GM23338 (cell line): ENCODE measurements at regions not wholly inside any gene's neighbourhood (a gene's known extent, or its start where the extent isn't known, plus 50 kb on each side); places are given as distances from the start of the nearest gene placed in this dataset.

Source experiments
- ATAC-seq: fragments of 200-7000 bp; cut with Tn5 transposase; 3 replicates; pipeline ENCODE4 v1.9.1; 2020
- DNase-seq: peaks from one replicate; pipeline ENCODE4 v3.0.0-alpha.2; 2015; ENCODE audit warnings: low spot score
- H2AFZ ChIP-seq: fragments of 200-600 bp; sonication (generic); 2 replicates; pipeline ENCODE4 v1.8.0; 2016; ENCODE audit warnings: antibody characterized with exemption, mild to moderate bottlenecking, moderate library complexity
- H3F3A ChIP-seq: fragments of 200-600 bp; sonication (generic); replicated peaks from 2 replicates; pipeline ENCODE4 v1.8.0; 2017; ENCODE audit warnings: antibody characterized with exemption, mixed run types, low read depth
- H3K27ac ChIP-seq: fragments of 200-600 bp; sonication (generic); 2 replicates; pipeline ENCODE4 v1.6.1; 2016; ENCODE audit warnings: low read depth
- H3K27me3 ChIP-seq: fragments of 200-600 bp; sonication (generic); 2 replicates; pipeline ENCODE4 v1.8.0; 2016; ENCODE audit warnings: mild to moderate bottlenecking, mixed run types, moderate library complexity; ENCODE audit not compliant: insufficient read depth
- H3K36me3 ChIP-seq: fragments of 200-600 bp; sonication (generic); 2 replicates; pipeline ENCODE4 v1.8.0; 2016; ENCODE audit warnings: mild to moderate bottlenecking; ENCODE audit not compliant: insufficient read depth
- H3K4me1 ChIP-seq: fragments of 200-600 bp; sonication (generic); 2 replicates; pipeline ENCODE4 v1.8.0; 2016; ENCODE audit warnings: mild to moderate bottlenecking, moderate library complexity; ENCODE audit not compliant: insufficient read depth
- H3K4me2 ChIP-seq: fragments of 200-600 bp; sonication (generic); 2 replicates; pipeline ENCODE4 v1.7.1; 2017; ENCODE audit warnings: mixed run types
- H3K4me3 ChIP-seq: fragments of 200-600 bp; sonication (generic); 2 replicates; pipeline ENCODE4 v1.6.1; 2016; ENCODE audit warnings: mixed run types
- H3K79me2 ChIP-seq: fragments of 200-600 bp; sonication (generic); replicated peaks from 2 replicates; pipeline ENCODE4 v1.8.0; 2017; ENCODE audit warnings: mild to moderate bottlenecking; ENCODE audit not compliant: insufficient read depth
- H3K9me2 ChIP-seq: fragments of 200-600 bp; sonication (generic); 2 replicates; pipeline ENCODE4 v1.8.0; 2017; ENCODE audit not compliant: insufficient read depth
- H4K20me1 ChIP-seq: fragments of 200-600 bp; sonication (generic); replicated peaks from 2 replicates; pipeline ENCODE4 v1.8.0; 2017; ENCODE audit warnings: mild to moderate bottlenecking; ENCODE audit not compliant: insufficient read depth
- H3K27ac Mint-ChIP-seq: 2 replicates; pipeline ENCODE4 v1.8.0; 2020; ENCODE audit warnings: inconsistent platforms, mild to moderate bottlenecking, moderate library complexity, mixed read lengths
- H3K27me3 Mint-ChIP-seq: 3 replicates; pipeline ENCODE4 v1.8.0; 2022; ENCODE audit warnings: low read depth, mild to moderate bottlenecking, moderate library complexity, mixed read lengths, inconsistent platforms; ENCODE audit not compliant: insufficient read depth, poor library complexity
- H3K36me3 Mint-ChIP-seq: 3 replicates; pipeline ENCODE4 v1.8.0; 2021; ENCODE audit warnings: low read depth, mild to moderate bottlenecking, inconsistent platforms, moderate library complexity, mixed read lengths
- H3K4me1 Mint-ChIP-seq: 3 replicates; pipeline ENCODE4 v1.8.0; 2020; ENCODE audit warnings: mild to moderate bottlenecking, inconsistent platforms, mixed read lengths
- H3K4me3 Mint-ChIP-seq: 3 replicates; pipeline ENCODE4 v1.8.0; 2021; ENCODE audit warnings: moderate library complexity, mild to moderate bottlenecking, inconsistent platforms, mixed read lengths
- H3K9me3 Mint-ChIP-seq: 3 replicates; pipeline ENCODE4 v1.8.0; 2020; ENCODE audit warnings: moderate library complexity, mild to moderate bottlenecking, inconsistent platforms, mixed read lengths
- CREB1 ChIP-seq: fragments of 250-450 bp; sonication (Bioruptor Pico); IDR thresholded peaks from 2 replicates; pipeline ENCODE4 v1.5.0; 2020; ENCODE audit warnings: low read depth, mild to moderate bottlenecking, moderate library complexity
- EZH2 ChIP-seq: fragments of 200-600 bp; sonication (generic); IDR thresholded peaks from one replicate; pipeline ENCODE4 v1.8.0; 2017; ENCODE audit warnings: antibody characterized with exemption, mild to moderate bottlenecking, low read depth; ENCODE audit not compliant: unreplicated experiment
- EZH2phosphoT487 ChIP-seq: fragments of 200-600 bp; sonication (generic); IDR thresholded peaks from one replicate; pipeline ENCODE4 v1.8.1; 2018; ENCODE audit warnings: antibody characterized with exemption; ENCODE audit not compliant: unreplicated experiment
- JUNB ChIP-seq: IDR thresholded peaks from one replicate; pipeline ENCODE4 v1.6.1; 2016; ENCODE audit warnings: antibody characterized with exemption; ENCODE audit not compliant: unreplicated experiment
- NANOG ChIP-seq: IDR thresholded peaks from 2 replicates; pipeline ENCODE4 v1.6.1; 2016; ENCODE audit warnings: antibody characterized with exemption, borderline replicate concordance
- STAT1 ChIP-seq: IDR thresholded peaks from one replicate; pipeline ENCODE4 v1.6.1; 2016; ENCODE audit warnings: antibody characterized with exemption; ENCODE audit not compliant: unreplicated experiment
- ZNF114 ChIP-seq: fragments of 250-450 bp; sonication (Bioruptor Pico); IDR thresholded peaks from 2 replicates; pipeline ENCODE4 v1.5.0; 2020; ENCODE audit warnings: mild to moderate bottlenecking, moderate library complexity
- ZNF331 ChIP-seq: fragments of 250-450 bp; sonication (Bioruptor Pico); IDR thresholded peaks from 2 replicates; pipeline ENCODE4 v1.5.0; 2020; ENCODE audit warnings: low read depth, mild to moderate bottlenecking, moderate library complexity
- TF ChIP-seq, protein P1 (sequence below): IDR thresholded peaks from one replicate; pipeline ENCODE4 v1.6.1; 2018; ENCODE audit warnings: antibody characterized with exemption; ENCODE audit not compliant: unreplicated experiment
- TF ChIP-seq, protein P2 (sequence below): fragments of 250-450 bp; sonication (Bioruptor Pico); IDR thresholded peaks from 2 replicates; pipeline ENCODE4 v1.5.0; 2020; ENCODE audit warnings: mild to moderate bottlenecking, moderate library complexity

DNA sequence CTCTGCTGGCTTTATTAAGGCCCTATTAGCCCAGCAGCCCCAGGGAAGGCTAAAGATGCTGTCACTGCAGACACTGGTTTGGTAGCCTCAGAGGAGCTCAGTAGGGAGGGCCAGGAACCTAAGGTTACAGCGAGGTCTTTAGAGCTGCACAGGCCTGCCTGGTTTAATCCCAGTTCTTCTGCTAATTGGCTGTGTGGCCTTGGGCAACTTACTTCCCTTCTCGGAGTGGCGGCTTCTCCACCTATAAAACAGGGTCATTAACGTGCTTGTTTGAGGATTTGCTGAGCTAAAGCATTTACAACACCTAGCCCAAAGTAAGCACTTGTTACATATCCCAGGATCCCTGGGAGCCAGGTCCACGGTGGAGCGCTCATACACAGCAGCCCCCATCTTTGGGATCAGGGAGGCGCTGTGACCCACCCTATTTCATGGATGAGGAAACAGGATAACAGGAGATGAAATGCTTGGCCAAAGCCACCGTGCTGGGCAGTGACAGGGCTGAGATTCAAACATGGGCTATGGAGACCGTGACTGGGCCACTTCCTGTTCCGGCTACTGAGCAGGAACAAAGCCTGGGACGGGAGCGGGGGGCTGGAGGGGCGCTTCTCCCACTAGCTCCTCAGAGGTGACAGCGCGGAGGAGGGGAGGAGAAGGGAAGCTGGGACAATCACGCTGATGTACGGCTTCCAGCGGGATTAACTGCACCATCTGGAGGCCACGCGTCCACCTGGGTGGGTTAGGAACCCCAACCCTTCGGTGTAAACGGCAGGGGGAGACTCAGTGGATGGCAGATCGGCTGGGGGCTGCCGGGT, 61.5 kb downstream of the IGLL1 start (continued):
- TF ChIP-seq ZNF114 (CRISPR knock-in tag) (no peak), EZH2 (no peak), NANOG (no peak), EZH2phosphoT487 (no peak), STAT1 (no peak), ZNF331 (no peak)
- TF ChIP-seq, protein P1, sequence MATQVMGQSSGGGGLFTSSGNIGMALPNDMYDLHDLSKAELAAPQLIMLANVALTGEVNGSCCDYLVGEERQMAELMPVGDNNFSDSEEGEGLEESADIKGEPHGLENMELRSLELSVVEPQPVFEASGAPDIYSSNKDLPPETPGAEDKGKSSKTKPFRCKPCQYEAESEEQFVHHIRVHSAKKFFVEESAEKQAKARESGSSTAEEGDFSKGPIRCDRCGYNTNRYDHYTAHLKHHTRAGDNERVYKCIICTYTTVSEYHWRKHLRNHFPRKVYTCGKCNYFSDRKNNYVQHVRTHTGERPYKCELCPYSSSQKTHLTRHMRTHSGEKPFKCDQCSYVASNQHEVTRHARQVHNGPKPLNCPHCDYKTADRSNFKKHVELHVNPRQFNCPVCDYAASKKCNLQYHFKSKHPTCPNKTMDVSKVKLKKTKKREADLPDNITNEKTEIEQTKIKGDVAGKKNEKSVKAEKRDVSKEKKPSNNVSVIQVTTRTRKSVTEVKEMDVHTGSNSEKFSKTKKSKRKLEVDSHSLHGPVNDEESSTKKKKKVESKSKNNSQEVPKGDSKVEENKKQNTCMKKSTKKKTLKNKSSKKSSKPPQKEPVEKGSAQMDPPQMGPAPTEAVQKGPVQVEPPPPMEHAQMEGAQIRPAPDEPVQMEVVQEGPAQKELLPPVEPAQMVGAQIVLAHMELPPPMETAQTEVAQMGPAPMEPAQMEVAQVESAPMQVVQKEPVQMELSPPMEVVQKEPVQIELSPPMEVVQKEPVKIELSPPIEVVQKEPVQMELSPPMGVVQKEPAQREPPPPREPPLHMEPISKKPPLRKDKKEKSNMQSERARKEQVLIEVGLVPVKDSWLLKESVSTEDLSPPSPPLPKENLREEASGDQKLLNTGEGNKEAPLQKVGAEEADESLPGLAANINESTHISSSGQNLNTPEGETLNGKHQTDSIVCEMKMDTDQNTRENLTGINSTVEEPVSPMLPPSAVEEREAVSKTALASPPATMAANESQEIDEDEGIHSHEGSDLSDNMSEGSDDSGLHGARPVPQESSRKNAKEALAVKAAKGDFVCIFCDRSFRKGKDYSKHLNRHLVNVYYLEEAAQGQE = no peak

DNA sequence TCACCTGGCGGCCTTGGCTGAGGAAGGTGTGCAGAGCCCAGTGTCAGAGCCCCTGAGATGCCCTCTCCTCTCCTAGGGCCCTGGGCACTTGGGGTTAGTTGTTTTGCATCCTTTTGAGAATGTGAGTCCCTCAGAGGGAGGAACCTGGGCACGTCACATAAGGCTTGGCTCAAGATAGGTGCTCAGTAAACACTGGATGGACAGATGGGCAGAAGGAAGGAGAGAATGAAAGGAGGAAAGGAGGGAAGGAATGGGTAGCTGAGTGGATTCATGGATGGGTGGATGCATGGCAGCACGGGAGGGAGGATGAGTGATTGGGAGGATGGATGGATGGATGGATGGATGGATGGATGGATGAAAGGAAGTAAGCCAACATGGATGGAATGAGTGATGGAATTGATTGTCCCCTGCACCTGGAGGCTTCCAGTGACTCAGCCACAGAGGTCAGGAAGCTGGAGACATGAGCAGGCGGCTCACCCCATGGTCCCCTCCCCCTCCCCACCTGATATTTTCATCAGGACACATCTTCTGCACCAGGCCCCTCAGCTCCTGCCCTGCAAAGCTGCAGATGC, 62.2 kb downstream of the IGLL1 start:
- Histone ChIP-seq H3K79me2 (no peaks in the 10 kb centered on the region), H2AFZ (no peak overlapping the region), H4K20me1 (no peaks in the 10 kb centered on the region), H3K36me3 (no peaks in the 10 kb centered on the region), H3K27me3 (peaks cover 45% of the 10 kb centered on the region), H3K4me2 (no peak overlapping the region), H3F3A (no peaks in the 10 kb centered on the region), H3K9me2 (no peaks in the 10 kb centered on the region), H3K4me3 (no peak overlapping the region), H3K4me1 (peaks cover 4% of the 10 kb centered on the region; the same call in 1 of the 2 replicates), H3K27ac (no peak overlapping the region)
- no peak overlapping the region for H3K27ac Mint-ChIP-seq
- no peak overlapping the region for H3K4me3 Mint-ChIP-seq
- no peaks in the 10 kb centered on the region for H3K9me3 Mint-ChIP-seq
- H3K36me3 Mint-ChIP-seq = no peaks in the 10 kb centered on the region
- no peak for ATAC-seq
- peaks cover 43% of the 10 kb centered on the region for H3K27me3 Mint-ChIP-seq
- DNase-seq = no peak
- peaks cover 15% of the 10 kb centered on the region; the same call in 2 of the 3 replicates for H3K4me1 Mint-ChIP-seq
- TF ChIP-seq ZNF331 = no peak
- no peak for TF ChIP-seq NANOG
- TF ChIP-seq JUNB = no peak
- TF ChIP-seq, protein P1 = no peak
- TF ChIP-seq, protein P2, sequence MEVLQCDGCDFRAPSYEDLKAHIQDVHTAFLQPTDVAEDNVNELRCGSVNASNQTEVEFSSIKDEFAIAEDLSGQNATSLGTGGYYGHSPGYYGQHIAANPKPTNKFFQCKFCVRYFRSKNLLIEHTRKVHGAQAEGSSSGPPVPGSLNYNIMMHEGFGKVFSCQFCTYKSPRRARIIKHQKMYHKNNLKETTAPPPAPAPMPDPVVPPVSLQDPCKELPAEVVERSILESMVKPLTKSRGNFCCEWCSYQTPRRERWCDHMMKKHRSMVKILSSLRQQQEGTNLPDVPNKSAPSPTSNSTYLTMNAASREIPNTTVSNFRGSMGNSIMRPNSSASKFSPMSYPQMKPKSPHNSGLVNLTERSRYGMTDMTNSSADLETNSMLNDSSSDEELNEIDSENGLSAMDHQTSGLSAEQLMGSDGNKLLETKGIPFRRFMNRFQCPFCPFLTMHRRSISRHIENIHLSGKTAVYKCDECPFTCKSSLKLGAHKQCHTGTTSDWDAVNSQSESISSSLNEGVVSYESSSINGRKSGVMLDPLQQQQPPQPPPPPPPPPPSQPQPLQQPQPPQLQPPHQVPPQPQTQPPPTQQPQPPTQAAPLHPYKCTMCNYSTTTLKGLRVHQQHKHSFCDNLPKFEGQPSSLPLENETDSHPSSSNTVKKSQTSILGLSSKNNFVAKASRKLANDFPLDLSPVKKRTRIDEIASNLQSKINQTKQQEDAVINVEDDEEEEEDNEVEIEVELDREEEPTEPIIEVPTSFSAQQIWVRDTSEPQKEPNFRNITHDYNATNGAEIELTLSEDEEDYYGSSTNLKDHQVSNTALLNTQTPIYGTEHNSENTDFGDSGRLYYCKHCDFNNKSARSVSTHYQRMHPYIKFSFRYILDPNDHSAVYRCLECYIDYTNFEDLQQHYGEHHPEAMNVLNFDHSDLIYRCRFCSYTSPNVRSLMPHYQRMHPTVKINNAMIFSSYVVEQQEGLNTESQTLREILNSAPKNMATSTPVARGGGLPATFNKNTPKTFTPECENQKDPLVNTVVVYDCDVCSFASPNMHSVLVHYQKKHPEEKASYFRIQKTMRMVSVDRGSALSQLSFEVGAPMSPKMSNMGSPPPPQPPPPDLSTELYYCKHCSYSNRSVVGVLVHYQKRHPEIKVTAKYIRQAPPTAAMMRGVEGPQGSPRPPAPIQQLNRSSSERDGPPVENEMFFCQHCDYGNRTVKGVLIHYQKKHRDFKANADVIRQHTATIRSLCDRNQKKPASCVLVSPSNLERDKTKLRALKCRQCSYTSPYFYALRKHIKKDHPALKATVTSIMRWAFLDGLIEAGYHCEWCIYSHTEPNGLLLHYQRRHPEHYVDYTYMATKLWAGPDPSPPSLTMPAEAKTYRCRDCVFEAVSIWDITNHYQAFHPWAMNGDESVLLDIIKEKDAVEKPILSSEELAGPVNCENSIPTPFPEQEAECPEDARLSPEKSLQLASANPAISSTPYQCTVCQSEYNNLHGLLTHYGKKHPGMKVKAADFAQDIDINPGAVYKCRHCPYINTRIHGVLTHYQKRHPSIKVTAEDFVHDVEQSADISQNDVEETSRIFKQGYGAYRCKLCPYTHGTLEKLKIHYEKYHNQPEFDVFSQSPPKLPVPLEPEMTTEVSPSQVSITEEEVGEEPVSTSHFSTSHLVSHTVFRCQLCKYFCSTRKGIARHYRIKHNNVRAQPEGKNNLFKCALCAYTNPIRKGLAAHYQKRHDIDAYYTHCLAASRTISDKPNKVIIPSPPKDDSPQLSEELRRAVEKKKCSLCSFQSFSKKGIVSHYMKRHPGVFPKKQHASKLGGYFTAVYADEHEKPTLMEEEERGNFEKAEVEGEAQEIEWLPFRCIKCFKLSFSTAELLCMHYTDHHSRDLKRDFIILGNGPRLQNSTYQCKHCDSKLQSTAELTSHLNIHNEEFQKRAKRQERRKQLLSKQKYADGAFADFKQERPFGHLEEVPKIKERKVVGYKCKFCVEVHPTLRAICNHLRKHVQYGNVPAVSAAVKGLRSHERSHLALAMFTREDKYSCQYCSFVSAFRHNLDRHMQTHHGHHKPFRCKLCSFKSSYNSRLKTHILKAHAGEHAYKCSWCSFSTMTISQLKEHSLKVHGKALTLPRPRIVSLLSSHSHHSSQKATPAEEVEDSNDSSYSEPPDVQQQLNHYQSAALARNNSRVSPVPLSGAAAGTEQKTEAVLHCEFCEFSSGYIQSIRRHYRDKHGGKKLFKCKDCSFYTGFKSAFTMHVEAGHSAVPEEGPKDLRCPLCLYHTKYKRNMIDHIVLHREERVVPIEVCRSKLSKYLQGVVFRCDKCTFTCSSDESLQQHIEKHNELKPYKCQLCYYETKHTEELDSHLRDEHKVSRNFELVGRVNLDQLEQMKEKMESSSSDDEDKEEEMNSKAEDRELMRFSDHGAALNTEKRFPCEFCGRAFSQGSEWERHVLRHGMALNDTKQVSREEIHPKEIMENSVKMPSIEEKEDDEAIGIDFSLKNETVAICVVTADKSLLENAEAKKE (CRISPR knock-in tag) = no peak
- no peak for TF ChIP-seq CREB1 (CRISPR knock-in tag)
